ENCODE measurements at regions not wholly inside any gene's neighbourhood (a gene's known extent, or its start where the extent isn't known, plus 50 kb on each side); places are given as distances from the start of the nearest gene placed in this dataset.

DNA sequence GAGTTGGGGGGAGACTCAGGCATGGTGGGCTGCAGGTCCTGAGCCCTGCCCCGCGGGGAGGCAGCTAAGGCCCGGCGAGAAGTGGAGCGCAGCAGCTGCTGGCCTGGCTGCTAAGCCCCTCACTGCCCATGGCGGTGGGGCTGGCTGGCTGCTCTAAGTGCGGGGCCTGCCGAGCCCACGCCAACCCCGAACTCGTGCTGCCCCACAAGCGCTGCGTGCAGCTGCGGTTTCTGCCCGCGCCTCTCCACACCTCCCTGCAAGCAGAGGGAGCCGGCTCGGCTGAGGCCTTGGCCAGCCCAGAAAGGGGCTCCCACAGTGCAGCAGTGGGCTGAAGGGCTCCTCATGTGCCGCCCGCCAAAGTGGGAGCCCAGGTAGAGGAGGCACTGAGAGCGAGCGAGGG lies 1355.1 kb upstream of the WWC1 start:
- no peak overlapping the region for H3K4me3 ChIP-seq (ENCODE audit: low read depth, low read length)
- TF ChIP-seq, protein P1, sequence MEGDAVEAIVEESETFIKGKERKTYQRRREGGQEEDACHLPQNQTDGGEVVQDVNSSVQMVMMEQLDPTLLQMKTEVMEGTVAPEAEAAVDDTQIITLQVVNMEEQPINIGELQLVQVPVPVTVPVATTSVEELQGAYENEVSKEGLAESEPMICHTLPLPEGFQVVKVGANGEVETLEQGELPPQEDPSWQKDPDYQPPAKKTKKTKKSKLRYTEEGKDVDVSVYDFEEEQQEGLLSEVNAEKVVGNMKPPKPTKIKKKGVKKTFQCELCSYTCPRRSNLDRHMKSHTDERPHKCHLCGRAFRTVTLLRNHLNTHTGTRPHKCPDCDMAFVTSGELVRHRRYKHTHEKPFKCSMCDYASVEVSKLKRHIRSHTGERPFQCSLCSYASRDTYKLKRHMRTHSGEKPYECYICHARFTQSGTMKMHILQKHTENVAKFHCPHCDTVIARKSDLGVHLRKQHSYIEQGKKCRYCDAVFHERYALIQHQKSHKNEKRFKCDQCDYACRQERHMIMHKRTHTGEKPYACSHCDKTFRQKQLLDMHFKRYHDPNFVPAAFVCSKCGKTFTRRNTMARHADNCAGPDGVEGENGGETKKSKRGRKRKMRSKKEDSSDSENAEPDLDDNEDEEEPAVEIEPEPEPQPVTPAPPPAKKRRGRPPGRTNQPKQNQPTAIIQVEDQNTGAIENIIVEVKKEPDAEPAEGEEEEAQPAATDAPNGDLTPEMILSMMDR (IDR thresholded peaks at IDR 0.05; ENCODE audit: insufficient read depth, low read length): no peak
- DNase-seq (ENCODE audit: low read depth): no peak

DNA sequence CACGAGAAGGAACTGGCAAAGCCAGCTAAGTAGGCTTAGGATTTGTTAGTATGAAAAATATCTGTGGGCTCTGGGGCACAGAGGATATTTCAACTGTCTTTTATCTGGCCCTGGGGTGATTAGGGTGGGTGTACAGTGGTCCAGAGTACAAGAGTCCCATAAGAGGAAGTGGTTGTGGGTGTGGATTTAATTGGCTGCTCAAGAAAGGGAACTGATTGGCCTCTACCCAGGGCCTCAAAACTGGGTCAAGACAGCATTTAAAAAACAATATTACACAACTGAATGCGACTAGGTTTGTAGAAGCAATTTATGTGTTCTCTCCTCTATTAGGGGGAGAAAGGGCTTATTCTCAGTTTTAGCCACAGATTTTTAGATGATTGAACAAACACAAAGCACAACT lies 1353.4 kb upstream of the WWC1 start:
- no peak for DNase-seq (ENCODE audit: low read depth)
- H3K4me3 ChIP-seq (ENCODE audit: low read depth, low read length): no peak overlapping the region
- TF ChIP-seq, protein P1 (IDR thresholded peaks at IDR 0.05; ENCODE audit: insufficient read depth, low read length): no peak

DNA sequence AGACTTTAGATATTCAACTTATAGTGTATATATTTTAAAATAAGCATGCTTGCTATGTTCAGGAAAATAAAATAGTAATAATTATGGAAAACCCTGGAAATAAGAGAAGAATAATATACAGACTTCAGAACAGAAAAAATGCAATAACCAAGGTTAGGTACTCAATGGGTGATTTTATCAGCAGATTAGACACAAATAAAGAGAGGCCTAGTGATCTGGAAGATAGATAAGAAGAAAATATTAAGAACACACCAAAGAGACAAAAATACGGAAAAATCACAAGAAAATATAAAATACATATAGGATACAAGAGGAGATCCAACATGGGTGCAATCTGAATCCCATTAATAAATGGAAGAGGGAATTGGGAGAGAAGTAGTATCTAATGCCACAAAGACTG lies 1348.5 kb upstream of the WWC1 start:
- TF ChIP-seq, protein P1 (IDR thresholded peaks at IDR 0.05; ENCODE audit: insufficient read depth, low read length): no peak
- no peak overlapping the region for H3K4me3 ChIP-seq (ENCODE audit: low read depth, low read length)
- DNase-seq (ENCODE audit: low read depth): no peak

DNA sequence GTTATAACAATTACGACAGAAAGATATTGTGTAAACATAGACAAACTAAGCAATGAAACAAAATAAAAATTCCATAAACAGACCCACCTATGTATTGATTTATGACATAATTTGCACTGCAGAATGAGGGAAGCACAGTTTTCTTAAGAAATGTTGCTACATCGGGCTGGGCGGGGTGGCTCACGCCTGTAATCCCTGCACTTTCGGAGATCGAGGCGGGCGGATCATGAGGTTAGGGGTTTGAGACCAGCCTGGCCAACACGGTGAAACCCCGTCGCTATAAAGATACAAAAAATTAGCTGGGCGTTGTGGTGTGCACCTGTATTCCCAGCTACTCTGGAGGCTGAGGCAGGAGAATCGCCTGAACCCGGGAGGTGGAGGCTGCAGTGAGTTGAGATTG lies 1344.4 kb upstream of the WWC1 start:
- TF ChIP-seq, protein P1 (IDR thresholded peaks at IDR 0.05; ENCODE audit: insufficient read depth, low read length): no peak
- DNase-seq (ENCODE audit: low read depth): no peak
- H3K4me3 ChIP-seq (ENCODE audit: low read depth, low read length): no peak overlapping the region

DNA sequence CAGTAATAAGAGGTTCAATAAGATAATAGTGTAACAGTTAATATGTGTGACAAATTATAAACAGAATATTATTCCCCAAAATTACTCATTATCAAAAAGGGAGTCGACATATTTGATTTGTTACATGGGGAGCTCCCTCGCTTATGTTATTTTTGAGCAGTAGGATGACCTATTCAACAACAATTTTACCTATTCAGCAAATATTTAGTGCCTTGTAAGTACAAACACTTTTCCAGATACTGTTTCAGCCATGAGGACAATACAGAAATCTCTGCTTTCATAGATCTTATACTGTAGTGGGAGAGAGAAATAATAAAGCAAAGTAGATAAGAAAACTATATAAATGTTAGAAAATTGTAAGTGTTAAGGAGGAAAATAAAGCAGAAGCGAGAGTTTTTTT lies 1342.8 kb upstream of the WWC1 start:
- DNase-seq (ENCODE audit: low read depth): no peak
- TF ChIP-seq, protein P1 (IDR thresholded peaks at IDR 0.05; ENCODE audit: insufficient read depth, low read length): no peak
- no peak overlapping the region for H3K4me3 ChIP-seq (ENCODE audit: low read depth, low read length)

DNA sequence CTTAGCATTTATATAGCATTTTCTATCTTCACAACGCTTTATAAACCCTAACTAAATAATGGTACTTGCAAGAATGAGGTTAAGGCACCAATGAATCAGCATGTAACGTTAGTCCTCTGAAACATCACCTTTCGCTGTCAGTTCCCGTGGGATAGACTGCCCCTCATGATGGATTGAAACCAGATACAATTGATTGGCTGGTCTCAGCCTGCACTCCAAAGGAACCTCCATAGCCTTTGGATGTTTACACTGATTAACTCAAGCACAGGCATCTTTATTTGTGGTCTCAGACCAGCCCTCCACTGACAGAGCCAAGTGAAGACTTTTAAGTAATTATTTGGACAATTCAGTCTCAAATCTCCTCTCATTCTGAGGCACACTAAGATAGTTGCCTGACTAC lies 1339.4 kb upstream of the WWC1 start:
- TF ChIP-seq, protein P1 (IDR thresholded peaks at IDR 0.05; ENCODE audit: insufficient read depth, low read length): no peak
- DNase-seq (ENCODE audit: low read depth): no peak
- no peak overlapping the region for H3K4me3 ChIP-seq (ENCODE audit: low read depth, low read length)

DNA sequence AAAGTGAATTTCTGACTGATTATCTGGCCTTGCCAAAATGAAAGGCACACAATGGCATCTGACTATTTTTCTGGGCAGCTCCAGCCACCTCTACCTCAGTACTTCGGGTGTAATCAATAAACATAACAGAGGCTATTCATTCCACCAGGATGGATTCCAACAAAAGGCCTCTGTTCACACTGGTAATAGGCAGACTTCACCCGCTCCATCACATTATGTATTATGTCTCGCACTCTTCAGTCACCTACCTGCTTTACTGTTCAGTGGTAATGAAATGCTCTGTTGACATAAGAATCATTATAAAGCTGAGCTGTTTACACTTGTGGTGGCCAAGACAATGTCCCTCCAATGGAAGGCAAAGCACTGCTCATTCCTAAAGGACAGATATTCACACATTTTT lies 1333.7 kb upstream of the WWC1 start:
- no peak overlapping the region for H3K4me3 ChIP-seq (ENCODE audit: low read depth, low read length)
- DNase-seq (ENCODE audit: low read depth): no peak
- TF ChIP-seq, protein P1 (IDR thresholded peaks at IDR 0.05; ENCODE audit: insufficient read depth, low read length): no peak
